ENCODE measurements at regions not wholly inside any gene's neighbourhood (a gene's known extent, or its start where the extent isn't known, plus 50 kb on each side); places are given as distances from the start of the nearest gene placed in this dataset.

DNA sequence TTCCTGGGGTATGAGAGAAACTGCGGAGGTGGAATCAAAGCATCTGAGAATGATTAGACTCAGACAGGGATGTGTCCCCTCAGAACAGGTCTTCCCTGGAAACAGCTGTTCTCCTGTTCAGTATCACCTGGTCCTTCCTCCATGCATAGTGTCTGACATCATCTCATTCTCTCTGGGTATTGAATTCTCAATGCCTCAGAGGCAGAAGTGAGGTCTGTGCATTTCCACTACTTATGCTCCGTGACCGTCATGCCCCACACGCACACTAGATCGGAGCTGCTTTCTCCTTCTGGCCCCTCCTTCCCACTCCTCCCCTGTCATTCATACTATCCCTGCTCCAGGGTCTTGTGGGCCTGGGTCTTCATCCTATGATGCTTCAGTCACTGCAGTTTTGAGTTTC, 61.4 kb upstream of the DAB2IP start:
- ATAC-seq (no peak), DNase-seq (no peak)
- Histone ChIP-seq H3K27ac (ENCODE audit: low read length) (no peak overlapping the region), H3K27me3 (ENCODE audit: control insufficient read depth, insufficient read depth) (no peaks in the 10 kb centered on the region), H3K9me3 (ENCODE audit: control insufficient read depth, low read length) (no peaks in the 10 kb centered on the region), H3K4me3 (ENCODE audit: low read length) (no peak overlapping the region), H3K4me1 (ENCODE audit: control insufficient read depth, insufficient read depth, low read length) (no peaks in the 10 kb centered on the region)
- intact Hi-C loops (cut with DNase I): no loop called here
- WGBS: 88% methylated on average over 5 of the region's 5 CpGs

DNA sequence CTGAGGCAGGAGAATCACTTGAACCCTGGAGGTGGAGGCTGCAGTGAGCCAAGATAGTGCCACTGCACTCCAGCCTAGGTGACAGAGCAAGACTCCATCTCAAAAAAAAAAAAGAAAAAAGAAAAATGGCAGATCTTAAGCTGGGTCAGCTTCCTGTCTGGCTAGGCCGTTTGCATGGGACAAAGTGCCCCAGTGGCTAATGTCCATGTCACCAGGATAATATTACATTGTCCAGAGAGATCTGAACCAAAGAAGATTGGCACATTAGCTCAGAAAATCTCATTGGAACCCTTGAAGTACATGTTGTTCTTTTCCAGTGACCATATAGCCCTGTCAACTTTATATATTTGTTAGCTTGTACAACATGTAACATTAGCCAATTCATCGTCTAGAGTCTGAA, 59.2 kb upstream of the DAB2IP start:
- WGBS: 80% methylated on average over 2 of the region's 2 CpGs
- Histone ChIP-seq H3K9me3 (ENCODE audit: control insufficient read depth, low read length) (no peaks in the 10 kb centered on the region), H3K27me3 (ENCODE audit: control insufficient read depth, insufficient read depth) (no peaks in the 10 kb centered on the region), H3K27ac (ENCODE audit: low read length) (no peak overlapping the region), H3K4me3 (ENCODE audit: low read length) (no peak overlapping the region), H3K4me1 (ENCODE audit: control insufficient read depth, insufficient read depth, low read length) (no peaks in the 10 kb centered on the region)
- intact Hi-C loops (cut with DNase I): no loop called here
- no peak for DNase-seq
- ATAC-seq: no peak

DNA sequence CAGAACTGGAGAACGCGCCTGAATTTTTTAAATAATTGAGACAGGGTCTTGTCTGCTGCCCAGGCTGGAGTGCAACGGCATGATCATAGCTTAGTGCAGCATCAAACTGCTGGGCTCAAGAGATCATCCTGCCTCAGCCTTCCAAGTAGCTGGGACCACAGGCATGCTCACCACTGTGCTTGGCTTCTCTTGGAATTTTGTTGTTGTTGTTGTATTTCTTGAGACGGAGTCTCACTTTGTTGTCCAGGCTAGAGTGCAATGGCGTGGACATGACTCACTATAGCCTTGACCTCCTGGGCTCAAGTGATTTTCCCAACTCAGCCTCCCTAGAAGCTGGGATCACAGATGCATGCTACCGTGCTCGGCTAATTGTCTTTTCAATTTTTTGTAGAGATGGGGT, 58.4 kb upstream of the DAB2IP start:
- Histone ChIP-seq H3K4me1 (ENCODE audit: control insufficient read depth, insufficient read depth, low read length) (peaks cover 2% of the 10 kb centered on the region), H3K9me3 (ENCODE audit: control insufficient read depth, low read length) (no peaks in the 10 kb centered on the region), H3K27me3 (ENCODE audit: control insufficient read depth, insufficient read depth) (no peaks in the 10 kb centered on the region), H3K27ac (ENCODE audit: low read length) (no peak overlapping the region), H3K4me3 (ENCODE audit: low read length) (no peak overlapping the region)
- intact Hi-C loops (cut with DNase I): no loop called here
- ATAC-seq (no peak), DNase-seq (no peak)
- WGBS: 92% methylated on average over 7 of the region's 7 CpGs

DNA sequence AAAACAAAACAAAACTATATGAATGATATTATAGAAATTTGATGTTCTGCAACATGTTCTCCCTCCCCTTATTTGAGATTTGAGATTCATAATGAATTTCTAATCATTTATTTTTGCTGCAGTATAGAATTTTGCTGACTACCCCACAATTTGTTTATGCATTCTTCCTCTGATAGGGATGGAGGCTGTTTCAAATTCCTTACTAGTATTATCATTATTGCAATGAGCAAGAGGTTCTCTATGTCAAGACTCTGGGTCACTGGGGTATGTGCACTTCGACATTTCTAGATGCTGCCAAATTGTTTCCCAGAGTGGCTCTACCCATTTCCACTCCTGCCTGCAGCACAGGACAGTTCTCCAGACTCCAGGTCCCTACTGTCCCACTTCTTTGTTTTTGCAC, 54.9 kb upstream of the DAB2IP start:
- no peaks in the 10 kb centered on the region for H3K9me3 ChIP-seq (ENCODE audit: control insufficient read depth, low read length)
- peaks cover 6% of the 10 kb centered on the region for H3K4me1 ChIP-seq (ENCODE audit: control insufficient read depth, insufficient read depth, low read length)
- ATAC-seq: no peak
- H3K27me3 ChIP-seq (ENCODE audit: control insufficient read depth, insufficient read depth): no peaks in the 10 kb centered on the region
- WGBS: 66% methylated on average over 1 of the region's 1 CpG
- no peak for DNase-seq
- intact Hi-C loops (cut with DNase I): loop anchor here in 1 of 4 donors (5.0 kb wide), 1 partner anchor 39 kb away; no protein-coding TSS in a partner anchor
- H3K27ac ChIP-seq (ENCODE audit: low read length): no peak overlapping the region
- no peak overlapping the region for H3K4me3 ChIP-seq (ENCODE audit: low read length)

DNA sequence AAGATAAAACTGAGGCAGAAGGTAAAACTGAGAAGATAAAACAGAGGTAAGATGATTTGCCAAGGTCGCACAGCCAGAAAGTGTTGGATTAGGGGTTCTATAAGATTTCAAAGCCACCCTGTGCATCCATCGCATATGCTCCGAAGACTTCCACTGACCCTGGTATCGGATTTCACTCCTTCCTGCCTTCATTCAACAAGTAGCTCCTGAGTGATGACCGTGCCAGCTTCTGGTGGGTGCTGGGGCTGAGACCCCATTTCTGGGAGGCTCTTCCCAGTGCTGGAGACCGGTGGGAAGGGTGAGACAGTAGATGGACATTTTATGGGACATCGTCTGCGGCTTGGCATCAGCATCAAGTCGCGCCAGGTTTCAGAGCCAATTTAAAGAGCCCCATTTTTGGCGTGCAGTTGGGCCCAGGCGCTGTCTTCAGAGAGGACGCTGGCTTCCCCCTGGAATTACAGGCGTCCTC, 53.7 kb upstream of the DAB2IP start:
- Histone ChIP-seq H3K27me3 (ENCODE audit: control insufficient read depth, insufficient read depth) (no peaks in the 10 kb centered on the region), H3K27ac (ENCODE audit: low read length) (peak overlapping the region; percentile 77), H3K4me1 (ENCODE audit: control insufficient read depth, insufficient read depth, low read length) (peaks cover 6% of the 10 kb centered on the region), H3K4me3 (ENCODE audit: low read length) (no peak overlapping the region), H3K9me3 (ENCODE audit: control insufficient read depth, low read length) (no peaks in the 10 kb centered on the region)
- 55% methylated on average over 14 of the region's 14 CpGs for WGBS
- DNase-seq: no peak
- ATAC-seq: no peak
- intact Hi-C loops (cut with DNase I): loop anchor here in 1 of 4 donors (5.0 kb wide), 1 partner anchor 40 kb away; no protein-coding TSS in a partner anchor

DNA sequence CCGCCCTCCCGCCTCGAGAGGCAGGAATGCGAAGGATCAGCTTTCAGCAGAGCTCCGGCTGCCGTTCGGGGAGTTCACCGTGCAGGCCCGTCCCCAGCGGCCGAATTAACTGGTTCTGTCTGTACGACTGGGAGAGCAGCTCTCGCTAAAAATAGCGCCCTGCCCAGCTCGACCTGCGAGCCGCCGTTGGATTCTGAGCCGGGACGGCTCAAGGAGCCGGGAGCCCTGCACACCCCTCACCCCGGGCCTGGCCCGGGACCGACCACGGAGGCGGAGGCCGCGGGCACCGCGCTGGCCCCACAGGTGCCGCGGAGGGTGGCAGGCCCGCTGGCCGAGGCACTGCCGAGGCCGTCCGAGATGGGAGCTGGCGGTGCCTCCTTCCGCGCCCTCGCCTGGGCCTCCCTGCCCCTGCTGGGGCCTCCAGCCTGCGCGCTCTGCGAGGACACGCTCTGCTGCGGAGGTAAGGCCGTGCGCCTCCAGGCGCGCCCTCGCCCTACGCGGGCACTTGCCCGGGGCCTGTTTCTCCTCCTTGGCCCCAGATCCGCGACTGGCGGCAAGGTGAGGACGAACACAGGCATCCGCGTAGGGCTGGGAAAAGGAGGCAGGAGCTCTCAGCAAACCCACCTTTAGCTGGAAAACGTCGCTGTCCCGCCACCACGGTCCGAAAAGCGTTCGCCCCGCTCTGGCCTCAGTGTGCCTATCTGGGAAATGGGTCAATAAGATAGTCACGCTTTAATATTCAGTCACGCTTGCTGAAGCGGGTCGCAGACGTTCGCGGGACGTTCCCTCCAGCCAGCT, 53.1 kb upstream of the DAB2IP start:
- peak; percentile 82 to 84 for ATAC-seq
- H3K27me3 ChIP-seq (ENCODE audit: control insufficient read depth, insufficient read depth): no peaks in the 10 kb centered on the region
- H3K9me3 ChIP-seq (ENCODE audit: control insufficient read depth, low read length): no peaks in the 10 kb centered on the region
- H3K27ac ChIP-seq (ENCODE audit: low read length): peak overlapping the region; percentile 77
- peaks cover 6% of the 10 kb centered on the region for H3K4me1 ChIP-seq (ENCODE audit: control insufficient read depth, insufficient read depth, low read length)
- intact Hi-C loops (cut with DNase I): loop anchor here in 1 of 4 donors (5.0 kb wide), 1 partner anchor 41 kb away; no protein-coding TSS in a partner anchor
- 35% methylated on average over 74 of the region's 76 CpGs for WGBS
- H3K4me3 ChIP-seq (ENCODE audit: low read length): peak overlapping the region; percentile 65
- DNase-seq: peak; percentile 79 to 92 (median 91)

DNA sequence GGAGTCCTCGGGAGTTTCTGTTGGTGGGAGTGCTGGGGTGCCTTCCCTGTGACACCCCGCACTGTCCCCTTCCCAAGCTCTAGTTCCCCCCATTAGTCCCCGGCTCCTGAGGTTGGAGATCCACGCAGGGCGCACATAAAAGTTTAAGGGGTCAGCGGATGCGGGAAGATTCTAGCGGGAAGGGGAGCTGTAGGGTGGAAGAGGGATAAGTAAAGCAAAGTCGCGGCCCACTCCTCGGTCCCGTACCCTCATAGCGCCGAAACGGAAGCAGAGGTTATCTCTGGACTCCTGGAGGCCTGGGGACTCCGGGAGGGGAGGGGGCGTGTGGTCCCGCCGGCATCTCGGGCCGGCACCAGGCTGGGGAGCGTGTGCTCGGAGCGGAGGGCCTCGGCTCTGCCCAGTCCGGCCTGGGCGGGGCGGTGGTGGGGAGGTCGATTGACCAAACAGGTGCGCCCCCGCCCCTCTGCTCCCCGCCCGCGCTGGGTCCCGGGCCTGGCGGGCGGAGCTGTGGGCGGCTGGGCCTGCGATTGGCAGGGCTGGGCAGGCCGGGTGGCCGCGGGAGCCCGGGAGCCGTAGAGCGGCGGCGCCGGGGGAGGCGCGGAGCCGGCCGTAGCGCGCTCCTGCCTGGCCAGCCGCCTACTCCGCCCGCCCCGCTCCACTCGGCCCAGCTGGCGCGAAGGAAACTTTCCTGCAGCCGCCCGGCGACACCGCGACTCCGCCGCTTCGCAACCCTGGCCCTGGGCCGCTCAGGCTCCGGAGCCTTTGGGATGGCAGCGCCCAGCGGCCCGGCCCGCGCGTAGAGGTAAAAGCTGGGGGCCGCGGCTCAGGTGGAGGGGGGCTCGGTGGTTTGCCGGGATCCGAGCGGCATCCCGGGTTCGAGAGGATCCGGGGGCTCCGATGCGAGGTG, 52.2 kb upstream of the DAB2IP start:
- Histone ChIP-seq H3K4me1 (ENCODE audit: control insufficient read depth, insufficient read depth, low read length) (peaks cover 10% of the 10 kb centered on the region), H3K9me3 (ENCODE audit: control insufficient read depth, low read length) (no peaks in the 10 kb centered on the region), H3K27ac (ENCODE audit: low read length) (peak overlapping the region; percentile 77), H3K27me3 (ENCODE audit: control insufficient read depth, insufficient read depth) (no peaks in the 10 kb centered on the region), H3K4me3 (ENCODE audit: low read length) (peak overlapping the region; percentile 65)
- intact Hi-C loops (cut with DNase I): loop anchor here in 1 of 4 donors (5.0 kb wide), 1 partner anchor 42 kb away; no protein-coding TSS in a partner anchor
- DNase-seq (peak; percentile 78 to 91 (median 89)), ATAC-seq (peak; percentile 88 to 90)
- WGBS: 3% methylated on average over 88 of the region's 88 CpGs

DNA sequence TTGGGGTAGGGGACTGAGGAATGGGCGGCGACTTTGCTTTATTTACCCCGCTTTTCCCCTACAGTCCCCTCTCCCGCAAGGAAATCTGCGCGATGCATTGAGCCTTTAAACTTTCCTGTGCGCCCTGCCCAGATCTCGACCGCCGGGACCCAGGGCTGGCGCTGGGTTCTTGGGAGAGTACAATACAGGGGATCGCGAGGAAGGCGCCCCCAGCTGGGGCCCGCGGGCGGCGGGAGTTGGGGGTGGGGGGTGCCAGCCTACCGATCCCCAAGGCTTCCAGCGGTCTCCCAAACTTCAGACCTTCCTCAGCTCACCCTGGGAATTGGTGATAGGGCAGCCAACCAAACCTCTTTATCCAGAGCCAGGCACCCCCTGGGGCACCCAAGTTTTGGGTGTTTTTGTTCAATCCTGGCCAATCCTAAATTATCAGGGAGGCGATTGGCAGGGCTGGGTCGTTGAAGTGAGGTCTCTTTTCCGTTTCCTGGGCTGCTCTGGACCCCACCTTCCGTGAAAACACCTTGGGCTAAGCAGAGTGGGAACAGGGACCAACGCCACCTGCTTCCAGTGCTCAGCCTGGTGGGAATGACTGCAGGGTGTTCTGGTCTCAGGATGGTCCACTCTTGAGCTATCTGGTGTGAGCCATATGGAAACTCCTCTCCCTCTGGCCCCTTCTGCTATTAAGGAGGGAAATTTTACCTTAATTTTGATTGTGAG, 51.4 kb upstream of the DAB2IP start:
- intact Hi-C loops (cut with DNase I): loop anchor here in 1 of 4 donors (5.0 kb wide), 1 partner anchor 43 kb away; no protein-coding TSS in a partner anchor
- ATAC-seq (no peak), DNase-seq (peak in 2 of 3 donors; percentile 59 to 71)
- H3K4me1 ChIP-seq (ENCODE audit: control insufficient read depth, insufficient read depth, low read length): peaks cover 15% of the 10 kb centered on the region
- no peaks in the 10 kb centered on the region for H3K9me3 ChIP-seq (ENCODE audit: control insufficient read depth, low read length)
- peak overlapping the region; percentile 65 for H3K4me3 ChIP-seq (ENCODE audit: low read length)
- 17% methylated on average over 25 of the region's 25 CpGs for WGBS
- H3K27ac ChIP-seq (ENCODE audit: low read length): peak overlapping the region; percentile 50
- H3K27me3 ChIP-seq (ENCODE audit: control insufficient read depth, insufficient read depth): no peaks in the 10 kb centered on the region

DNA sequence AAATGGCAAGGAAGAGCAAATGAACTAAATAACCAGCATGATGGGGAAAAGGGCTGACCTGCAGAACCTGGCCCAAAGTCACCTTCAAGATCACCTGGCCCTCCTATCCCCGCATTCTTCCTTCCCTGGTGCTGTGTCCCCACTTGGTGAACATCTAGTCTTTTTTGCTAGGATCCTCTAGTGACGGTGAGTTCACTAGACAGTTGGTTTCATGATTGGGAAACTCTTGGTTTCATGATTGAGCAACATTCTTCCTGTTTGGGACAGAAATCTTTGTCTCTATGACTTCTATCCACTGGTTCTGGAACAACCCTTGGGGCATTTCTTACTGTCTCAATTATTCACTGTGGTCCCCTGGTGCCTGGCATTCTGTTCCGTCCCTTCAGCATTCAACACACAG, 50.2 kb upstream of the DAB2IP start:
- Histone ChIP-seq H3K4me3 (ENCODE audit: low read length) (no peak overlapping the region), H3K27me3 (ENCODE audit: control insufficient read depth, insufficient read depth) (no peaks in the 10 kb centered on the region), H3K27ac (ENCODE audit: low read length) (no peak overlapping the region), H3K9me3 (ENCODE audit: control insufficient read depth, low read length) (no peaks in the 10 kb centered on the region), H3K4me1 (ENCODE audit: control insufficient read depth, insufficient read depth, low read length) (peaks cover 15% of the 10 kb centered on the region)
- 70% methylated on average over 3 of the region's 3 CpGs for WGBS
- intact Hi-C loops (cut with DNase I): no loop called here
- no peak for DNase-seq
- ATAC-seq: no peak

Measured in right cardiac atrium (tissue), 5 donors.